A549 (cell line): ENCODE measurements at regions not wholly inside any gene's neighbourhood (a gene's known extent, or its start where the extent isn't known, plus 50 kb on each side); places are given as distances from the start of the nearest gene placed in this dataset.
"Not testable (repeated sequence)": the region's sequence is repeated elsewhere in the genome, so short reads cannot be mapped to it uniquely, and the experiment has no call there.

ENCODE experiments used
- ATAC-seq, 2 experiments: fragments of 200-7000 bp in 1 of 2; fragments of >200 bp in 1 of 2; cut with Nextera tagmentation in 1 of 2; cut with Tn5 transposase in 1 of 2; 3 replicates each; pipeline versions ENCODE4 v1.8.0 to v1.9.1; 2018 to 2020; ENCODE audit warnings: mild to moderate bottlenecking in 1 of 2, moderate library complexity in 1 of 2
- CTCF ChIA-PET: fragments of 300-600 bp; sonication (Branson Sonifier 250); formaldehyde crosslinking; extraction: SDS; loops from one replicate; lab custom pipeline; 2021; ENCODE audit warnings: antibody characterized with exemption, inconsistent platforms; lab: Yijun Ruan, JAX
- POLR2A ChIA-PET: fragments of 350-600 bp; formaldehyde crosslinking; extraction: SDS; loops from one replicate; lab custom pipeline; 2021; ENCODE audit warnings: antibody characterized with exemption, inconsistent platforms; lab: Yijun Ruan, JAX
- DNase-seq, 2 experiments: peaks; one replicate each; pipeline versions ENCODE4 v3.0.0 to v3.0.0-alpha.2; 2011 to 2016; ENCODE audit warnings: low read depth in 1 of 2, low spot score in 1 of 2
- FAIRE-seq: peaks from 2 replicates; lab custom pipeline; 2011; peaks lifted over from hg19 to GRCh38; lab: Jason Lieb, UNC
- H3K27ac ChIP-seq, 2 experiments: fragments of >200 bp; sonication (Bioruptor Twin); formaldehyde crosslinking; 3 replicates each; pipeline ENCODE4 v1.5.1; 2016 to 2017
- H3K4me1 ChIP-seq: fragments of >200 bp; sonication (Bioruptor Twin); formaldehyde crosslinking; 3 replicates; pipeline ENCODE4 v1.6.1; 2016
- H3K4me2 ChIP-seq: fragments of >200 bp; sonication (Bioruptor Twin); formaldehyde crosslinking; 3 replicates; pipeline ENCODE4 v1.6.1; 2016
- H3K4me3 ChIP-seq: fragments of >200 bp; sonication (Bioruptor Twin); formaldehyde crosslinking; 3 replicates; pipeline ENCODE4 v1.5.1; 2016
- H3K9me3 ChIP-seq: fragments of >200 bp; sonication (Bioruptor Twin); formaldehyde crosslinking; 3 replicates; pipeline ENCODE4 v1.6.1; 2016
- FOSL2 ChIP-seq, 2 experiments: fragments of 450-650 bp in 1 of 2; fragments of >200 bp in 1 of 2; sonication (Bioruptor Twin) in 1 of 2; formaldehyde crosslinking; IDR thresholded peaks; 2 replicates each; pipeline versions ENCODE4 v1.5.0 to v1.6.1; 2016 to 2020; ENCODE audit warnings: mild to moderate bottlenecking in 1 of 2, moderate library complexity in 1 of 2
- MAFK ChIP-seq: fragments of 450-650 bp; IDR thresholded peaks from 2 replicates; pipeline ENCODE4 v1.6.1; 2014; ENCODE audit not compliant: partially characterized antibody
- NPAS2 ChIP-seq: fragments of 250-450 bp; sonication (Bioruptor Pico); IDR thresholded peaks from 2 replicates; pipeline ENCODE4 v1.8.0; 2022; ENCODE audit warnings: mild to moderate bottlenecking, moderate library complexity, borderline replicate concordance
- RFX5 ChIP-seq: fragments of 450-650 bp; IDR thresholded peaks from 2 replicates; pipeline ENCODE4 v1.7.1; 2014; ENCODE audit warnings: antibody characterized with exemption, mild to moderate bottlenecking, moderate library complexity
- WGBS: methylation state at CpG from one replicate; pipeline ENCODE4 v1.1.6; 2017; ENCODE audit errors: missing lambda C conversion rate; 5-methylcytosine and 5-hydroxymethylcytosine counted together
- small RNA-seq, 6 experiments: library from RNA; depleted of rRNA; stranded (forward); fragments of <200 nt; gene quantifications; one replicate each; pipeline ENCODE3, GENCODE V24; 2012
- TF ChIP-seq, protein P1 (sequence below): IDR thresholded peaks from 2 replicates; pipeline ENCODE4 v1.6.1; 2012

DNA sequence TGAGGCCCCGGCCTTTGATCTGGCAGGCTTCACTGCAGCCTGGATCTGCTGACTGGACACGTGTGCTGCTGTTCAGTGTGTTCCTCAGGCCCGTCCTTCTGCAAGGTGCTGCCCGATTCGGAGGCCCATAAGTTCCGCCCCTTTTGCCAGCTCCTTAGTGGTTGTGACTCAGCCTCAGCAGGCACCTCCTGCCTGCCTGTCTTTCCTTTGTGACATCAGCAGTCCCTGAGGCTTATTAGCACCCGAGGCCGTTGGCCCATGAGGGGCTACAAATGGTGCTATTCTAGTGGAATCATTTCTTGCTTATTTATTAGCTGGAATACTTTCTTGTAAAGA is 75.4 kb upstream of the FAN1 start:
- POLR2A ChIA-PET; H3K4me3 ChIP-seq; H3K9me3 ChIP-seq; TF ChIP-seq FOSL2 (IDR thresholded peaks at IDR 0.05): not testable (repeated sequence)
- CTCF ChIA-PET, result interaction anchor here (1.3 to 1.8 kb wide), 4 partner anchors 30 to 301 kb away, joined by 3 to 8 read pairs (median 4); no protein-coding TSS in a partner anchor
- DNase-seq (peak; percentile 37 to 54), ATAC-seq (peak; percentile 99 to 100), FAIRE-seq (peak; percentile 97)
- TF ChIP-seq FOSL2 (CRISPR knock-in tag; IDR thresholded peaks at IDR 0.05) (peak; percentile 26; the same call in 1 of the 2 replicates), MAFK (peak; percentile 62)
- Histone ChIP-seq H3K27ac (peak overlapping the region; percentile 64 to 73; a peak in 5 of 6 replicates), H3K4me2 (peak overlapping the region; percentile 67), H3K4me1 (peaks cover 13% of the 10 kb centered on the region)
- WGBS, result 8% methylated on average over 8 of the region's 8 CpGs

DNA sequence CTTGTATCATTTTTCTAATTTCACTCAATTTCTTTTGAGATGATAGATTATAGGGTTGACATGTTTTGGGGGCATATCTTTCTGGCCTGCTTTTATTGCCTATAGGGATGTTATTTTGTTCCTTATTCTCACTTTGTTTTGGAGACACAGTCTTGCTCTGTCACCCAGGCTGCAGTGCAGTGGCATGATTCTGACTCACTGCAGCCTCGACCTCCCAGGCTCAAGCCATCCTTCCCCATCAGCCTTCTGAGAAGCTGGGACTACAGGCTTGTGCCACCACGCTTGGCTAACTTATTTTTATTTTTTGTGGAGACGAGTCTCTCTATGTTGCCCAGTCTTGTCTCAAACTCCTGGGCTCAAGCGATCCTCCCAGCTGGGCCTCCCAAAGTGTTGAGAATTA is 72.8 kb upstream of the FAN1 start:
- Histone ChIP-seq H3K4me1 (peaks cover 13% of the 10 kb centered on the region), H3K27ac (no peak overlapping the region), H3K9me3 (no peaks in the 10 kb centered on the region), H3K4me2 (no peak overlapping the region), H3K4me3 (no peak overlapping the region)
- DNase-seq, result no peak
- FAIRE-seq, result no peak
- ATAC-seq, result no peak
- TF ChIP-seq NPAS2 (CRISPR knock-in tag), result no peak
- TF ChIP-seq, protein P1, sequence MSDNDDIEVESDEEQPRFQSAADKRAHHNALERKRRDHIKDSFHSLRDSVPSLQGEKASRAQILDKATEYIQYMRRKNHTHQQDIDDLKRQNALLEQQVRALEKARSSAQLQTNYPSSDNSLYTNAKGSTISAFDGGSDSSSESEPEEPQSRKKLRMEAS, result no peak
- TF ChIP-seq RFX5, result no peak
- CTCF ChIA-PET, result interaction anchor here (1.3 to 1.9 kb wide), 2 partner anchors 15 to 28 kb away, joined by 3 to 9 read pairs; no protein-coding TSS in a partner anchor
- 67% methylated on average over 4 of the region's 4 CpGs for WGBS
- POLR2A ChIA-PET, result no interaction called here

DNA sequence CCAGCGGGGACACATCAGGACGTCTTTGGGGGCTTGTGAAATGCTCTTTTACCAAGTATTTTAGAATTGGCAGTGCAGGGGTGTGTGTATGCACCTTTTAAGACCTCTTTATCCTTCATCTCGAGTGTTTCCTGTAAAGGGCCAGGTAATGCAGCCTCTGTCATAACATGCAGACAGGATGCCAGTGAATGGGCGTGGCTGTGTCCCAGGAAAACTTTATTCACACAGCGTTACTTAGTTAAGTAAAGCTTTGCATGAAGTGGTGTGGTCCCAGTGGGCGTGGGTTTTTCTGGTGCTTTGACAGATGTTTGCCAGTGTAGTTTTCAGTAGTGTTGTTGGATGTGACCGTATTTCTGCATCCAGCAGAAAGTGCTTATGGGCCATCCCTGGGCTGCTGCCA is 70.3 kb upstream of the FAN1 start:
- H3K4me1 ChIP-seq, H3K9me3 ChIP-seq, ATAC-seq, POLR2A ChIA-PET, H3K27ac ChIP-seq, H3K4me2 ChIP-seq, H3K4me3 ChIP-seq, DNase-seq, FAIRE-seq: not testable (repeated sequence)
- WGBS, result 70% methylated on average over 7 of the region's 7 CpGs
- CTCF ChIA-PET, result interaction anchor here (0.9 to 1.3 kb wide), 2 partner anchors 12 to 26 kb away, joined by 3 to 4 read pairs; no protein-coding TSS in a partner anchor

DNA sequence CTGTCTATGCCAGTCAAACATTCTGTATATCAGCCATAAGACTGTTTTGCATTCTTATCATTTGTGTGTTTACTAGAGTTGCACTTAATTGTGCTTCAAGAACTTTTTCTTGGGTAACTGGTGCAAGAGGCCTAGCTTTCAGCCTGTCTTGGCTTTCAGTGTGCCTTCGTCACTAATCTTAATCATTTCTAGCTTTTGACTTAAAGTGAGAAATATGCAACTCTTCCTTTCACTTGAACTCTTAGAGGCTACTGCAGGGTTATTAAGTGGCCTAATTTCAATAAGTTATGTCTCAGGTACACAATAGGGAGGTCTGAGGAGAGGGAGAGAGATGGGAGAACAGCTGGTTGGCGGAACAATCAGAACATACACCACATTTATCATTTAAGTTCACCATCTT is 62.1 kb upstream of the FAN1 start:
- DNase-seq, H3K4me2 ChIP-seq, POLR2A ChIA-PET, H3K27ac ChIP-seq, H3K9me3 ChIP-seq, ATAC-seq, H3K4me1 ChIP-seq, H3K4me3 ChIP-seq: not testable (repeated sequence)
- 81% methylated on average over 2 of the region's 2 CpGs for WGBS
- CTCF ChIA-PET, result interaction anchor here (1.9 kb wide), 1 partner anchor 17 kb away, joined by 6 read pairs; no protein-coding TSS in a partner anchor
- FAIRE-seq, result peak; percentile 49

DNA sequence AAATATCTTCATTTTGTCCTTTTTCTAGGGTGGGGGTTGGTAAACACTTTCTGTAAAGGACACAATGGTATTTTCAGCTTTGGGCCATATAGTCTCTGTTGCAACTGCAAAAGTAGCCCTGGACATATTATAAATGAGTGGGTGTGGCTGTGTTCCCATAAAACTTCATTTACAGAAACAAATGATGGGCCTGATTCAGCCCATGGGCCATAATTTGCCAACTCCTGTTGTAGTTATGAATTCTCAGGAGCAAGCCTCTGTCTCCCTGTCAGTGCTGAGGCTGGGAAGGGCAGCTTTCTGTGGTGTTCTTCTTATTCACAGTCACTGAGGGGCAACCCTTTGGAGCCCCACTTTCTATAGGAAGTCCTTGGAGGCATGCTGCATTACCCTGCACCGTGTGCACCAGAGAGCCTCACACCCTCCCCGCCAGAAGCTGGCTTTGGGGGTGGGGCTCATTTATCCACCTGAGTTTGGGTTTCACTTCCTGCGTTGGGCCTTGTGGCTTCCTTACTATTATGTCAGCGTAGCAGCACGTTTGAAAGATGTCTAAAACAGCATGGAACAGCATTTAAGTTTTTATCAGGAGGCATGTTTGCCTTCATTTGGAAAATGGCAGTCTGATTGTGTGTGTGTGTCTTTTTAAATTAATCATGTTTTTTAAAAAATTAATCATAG is 60.8 kb upstream of the FAN1 start:
- FAIRE-seq, POLR2A ChIA-PET: not testable (repeated sequence)
- CTCF ChIA-PET, result interaction anchor here (1.9 kb wide), 1 partner anchor 16 kb away, joined by 6 read pairs; no protein-coding TSS in a partner anchor

DNA sequence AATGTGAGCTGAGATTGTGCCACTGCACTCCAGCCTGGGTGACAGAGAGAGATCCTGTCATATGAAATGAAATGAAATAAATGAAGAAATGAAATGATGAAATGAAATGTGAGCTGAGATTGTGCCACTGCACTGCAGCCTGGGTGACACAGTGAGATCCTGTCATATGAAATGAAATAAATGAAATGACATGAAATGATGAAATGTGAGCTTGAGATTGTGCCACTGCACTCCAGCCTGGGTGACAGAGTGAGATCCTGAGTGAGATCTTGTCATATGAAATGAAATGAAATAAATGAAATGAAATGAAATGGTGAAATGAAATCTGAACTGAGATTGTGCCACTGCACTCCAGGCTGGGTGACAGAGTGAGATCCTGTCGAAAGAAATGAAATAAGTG is 58.2 kb upstream of the FAN1 start:
- not testable (repeated sequence) for DNase-seq, H3K4me1 ChIP-seq, H3K4me3 ChIP-seq, FAIRE-seq, H3K4me2 ChIP-seq, ATAC-seq, H3K27ac ChIP-seq, H3K9me3 ChIP-seq
- 72% methylated on average over 1 of the region's 1 CpG for WGBS
- ChIA-PET POLR2A (interaction anchor here (0.6 kb wide), 1 partner anchor 58 kb away, joined by 4 read pairs; no protein-coding TSS in a partner anchor), CTCF (interaction anchor here (1.0 to 1.4 kb wide), 3 partner anchors 13 to 21 kb away, joined by 3 read pairs; no protein-coding TSS in a partner anchor)

More for the DNA sequence above, 60.8 kb upstream of the FAN1 start:
- H3K4me3 ChIP-seq, DNase-seq, H3K27ac ChIP-seq, H3K4me2 ChIP-seq, H3K4me1 ChIP-seq, ATAC-seq, H3K9me3 ChIP-seq: not testable (repeated sequence)
- 61% methylated on average over 4 of the region's 5 CpGs for WGBS

Small RNA genes lying in the stretch of these regions (small RNA-seq; reads per million reads assigned to genes)
- 0 reads per million in 6 experiments for gene RN7SL82P
